ENCODE measurements at regions not wholly inside any gene's neighbourhood (a gene's known extent, or its start where the extent isn't known, plus 50 kb on each side); places are given as distances from the start of the nearest gene placed in this dataset.

DNA sequence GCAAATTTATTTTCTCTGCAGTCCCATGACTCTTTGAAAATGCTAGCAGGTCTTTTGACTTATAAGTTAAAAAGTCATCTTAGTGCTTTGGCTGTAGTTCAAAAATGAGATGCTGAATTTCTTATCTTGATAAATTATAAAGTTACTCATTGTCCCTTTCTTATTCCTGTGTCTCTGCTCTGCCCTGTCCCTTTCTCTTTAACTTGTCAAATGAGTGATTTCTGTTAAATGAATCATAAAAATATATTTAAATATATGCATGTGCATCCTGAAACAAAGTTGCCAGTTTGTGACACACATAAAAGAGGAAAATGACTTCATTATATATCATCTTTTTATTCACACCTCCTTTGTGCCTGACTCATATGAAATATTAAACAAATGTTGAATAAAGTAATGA lies 1097.3 kb upstream of the EPHA6 start:
- no peak overlapping the region for H3K27ac ChIP-seq
- TF ChIP-seq, protein P1, sequence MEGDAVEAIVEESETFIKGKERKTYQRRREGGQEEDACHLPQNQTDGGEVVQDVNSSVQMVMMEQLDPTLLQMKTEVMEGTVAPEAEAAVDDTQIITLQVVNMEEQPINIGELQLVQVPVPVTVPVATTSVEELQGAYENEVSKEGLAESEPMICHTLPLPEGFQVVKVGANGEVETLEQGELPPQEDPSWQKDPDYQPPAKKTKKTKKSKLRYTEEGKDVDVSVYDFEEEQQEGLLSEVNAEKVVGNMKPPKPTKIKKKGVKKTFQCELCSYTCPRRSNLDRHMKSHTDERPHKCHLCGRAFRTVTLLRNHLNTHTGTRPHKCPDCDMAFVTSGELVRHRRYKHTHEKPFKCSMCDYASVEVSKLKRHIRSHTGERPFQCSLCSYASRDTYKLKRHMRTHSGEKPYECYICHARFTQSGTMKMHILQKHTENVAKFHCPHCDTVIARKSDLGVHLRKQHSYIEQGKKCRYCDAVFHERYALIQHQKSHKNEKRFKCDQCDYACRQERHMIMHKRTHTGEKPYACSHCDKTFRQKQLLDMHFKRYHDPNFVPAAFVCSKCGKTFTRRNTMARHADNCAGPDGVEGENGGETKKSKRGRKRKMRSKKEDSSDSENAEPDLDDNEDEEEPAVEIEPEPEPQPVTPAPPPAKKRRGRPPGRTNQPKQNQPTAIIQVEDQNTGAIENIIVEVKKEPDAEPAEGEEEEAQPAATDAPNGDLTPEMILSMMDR (IDR thresholded peaks at IDR 0.05), result no peak
- DNase-seq (ENCODE audit: low spot score), result no peak

GRCh38 chr3:95718168-95718567 lies 1096.2 kb upstream of the EPHA6 start:
- H3K4me3 ChIP-seq, result no peak overlapping the region
- DNase-seq (ENCODE audit: low spot score), result no peak
- TF ChIP-seq, protein P1 (IDR thresholded peaks at IDR 0.05), result no peak
- no peak overlapping the region for H3K27ac ChIP-seq

More for the DNA sequence above, 1097.3 kb upstream of the EPHA6 start:
- H3K4me3 ChIP-seq, result no peak overlapping the region

GRCh38 chr3:95719481-95719880 lies 1094.9 kb upstream of the EPHA6 start:
- Histone ChIP-seq H3K27ac (no peak overlapping the region), H3K4me3 (no peak overlapping the region)
- TF ChIP-seq, protein P1 (IDR thresholded peaks at IDR 0.05), result no peak
- no peak for DNase-seq (ENCODE audit: low spot score)

- Histone ChIP-seq H3K4me3 (no peak overlapping the region), H3K27ac (no peak overlapping the region)
- no peak for DNase-seq (ENCODE audit: low spot score)
- TF ChIP-seq, protein P1 (IDR thresholded peaks at IDR 0.05), result no peak
These were observed 1092.5 kb upstream of the EPHA6 start for GRCh38 chr3:95721938-95722337.

DNA sequence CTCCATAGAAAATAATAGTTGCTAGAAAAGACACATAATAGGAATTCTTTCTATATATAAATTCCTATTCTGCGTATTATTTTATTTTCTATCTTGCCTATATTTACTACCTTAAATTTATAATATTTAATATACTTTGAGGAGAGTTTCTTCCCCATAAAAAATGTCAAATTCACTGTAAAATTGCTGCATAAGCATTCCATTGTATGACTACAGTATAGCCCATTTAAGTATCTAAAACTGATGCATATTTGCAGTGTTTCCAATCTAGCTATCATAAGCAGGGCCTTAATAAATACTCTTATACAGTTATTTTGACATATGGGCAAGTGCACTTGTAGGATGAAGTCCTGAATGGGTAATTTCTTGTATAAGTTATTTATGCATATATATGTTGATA lies 1088.6 kb upstream of the EPHA6 start:
- no peak overlapping the region for H3K4me3 ChIP-seq
- no peak overlapping the region for H3K27ac ChIP-seq
- TF ChIP-seq, protein P1 (IDR thresholded peaks at IDR 0.05), result no peak
- DNase-seq (ENCODE audit: low spot score), result no peak

GRCh38 chr3:95731753-95732152 lies 1082.6 kb upstream of the EPHA6 start:
- DNase-seq (ENCODE audit: low spot score), result no peak
- Histone ChIP-seq H3K27ac (no peak overlapping the region), H3K4me3 (no peak overlapping the region)
- TF ChIP-seq, protein P1 (IDR thresholded peaks at IDR 0.05), result no peak

GRCh38 chr3:95733336-95733735 lies 1081.1 kb upstream of the EPHA6 start:
- no peak for DNase-seq (ENCODE audit: low spot score)
- no peak overlapping the region for H3K4me3 ChIP-seq
- TF ChIP-seq, protein P1 (IDR thresholded peaks at IDR 0.05), result no peak
- H3K27ac ChIP-seq, result no peak overlapping the region

Measured in coronary artery (tissue), 2 donors.